HepG2 (cell line): ENCODE measurements at regions not wholly inside any gene's neighbourhood (a gene's known extent, or its start where the extent isn't known, plus 50 kb on each side); places are given as distances from the start of the nearest gene placed in this dataset.

Source experiments
- ATAC-seq: fragments of 200-7000 bp; cut with Tn5 transposase; 3 replicates; pipeline ENCODE4 v1.9.1; 2020; ENCODE audit warnings: mild to moderate bottlenecking, moderate library complexity
- BruUV-seq: library from RNA; stranded (reverse); fragments of 400-500 nt; replicated peaks from 2 replicates; lab custom pipeline; 2021; lab: Mats Ljungman, UMichigan
- CTCF ChIA-PET: fragments of 300-600 bp; formaldehyde crosslinking; extraction: SDS; loops from one replicate; lab custom pipeline; 2021; ENCODE audit warnings: low total read pairs, inconsistent platforms, low intra/inter-chr PET ratio; lab: Yijun Ruan, JAX
- POLR2A ChIA-PET: fragments of 350-600 bp; sonication (Branson Sonifier 250); formaldehyde crosslinking; loops from one replicate; lab custom pipeline; 2020; ENCODE audit warnings: antibody characterized with exemption, inconsistent platforms; lab: Yijun Ruan, JAX
- DNase-seq: peaks from one replicate; pipeline ENCODE4 v3.0.0-alpha.2; 2015; ENCODE audit warnings: low spot score
- FAIRE-seq: peaks from 3 replicates; lab custom pipeline; 2011; peaks lifted over from hg19 to GRCh38; lab: Jason Lieb, UNC
- H2AFZ ChIP-seq: one replicate; pipeline ENCODE4 v1.6.1; 2011; ENCODE audit warnings: low read length, inconsistent platforms
- H3K27ac ChIP-seq: fragments of 300-600 bp; 3 replicates; pipeline ENCODE4 v1.8.0; 2011; ENCODE audit warnings: mixed run types, mild to moderate bottlenecking, mixed read lengths, low read length, inconsistent platforms; ENCODE audit not compliant: insufficient read depth; ENCODE audit errors: extremely low read length
- H3K27me3 ChIP-seq, 2 experiments: fragments of 200-600 bp in 1 of 2; 2 replicates in 1 of 2; 3 replicates in 1 of 2; pipeline versions ENCODE4 v1.6.0 to v1.8.0; 2011; ENCODE audit warnings: low read length in 2 of 2, mild to moderate bottlenecking in 2 of 2, moderate library complexity in 2 of 2, inconsistent platforms in 1 of 2; ENCODE audit not compliant: insufficient read depth in 2 of 2, control insufficient read depth in 1 of 2
- H3K36me3 ChIP-seq, 2 experiments: fragments of 200-600 bp in 1 of 2; replicated peaks in 1 of 2; 2 replicates in 1 of 2; 3 replicates in 1 of 2; pipeline versions ENCODE4 v1.5.1 to v1.8.0; 2011; ENCODE audit warnings: low read length in 2 of 2, inconsistent platforms in 1 of 2; ENCODE audit not compliant: insufficient read depth in 2 of 2, control insufficient read depth in 1 of 2
- H3K4me1 ChIP-seq: 2 replicates; pipeline ENCODE4 v1.5.1; 2012; ENCODE audit warnings: low read length, inconsistent platforms; ENCODE audit not compliant: insufficient read depth
- H3K4me2 ChIP-seq: 2 replicates; pipeline ENCODE4 v1.6.0; 2011; ENCODE audit warnings: low read depth, low read length, inconsistent platforms
- H3K4me3 ChIP-seq, 3 experiments: fragments of 200-600 bp in 1 of 3; sonication (generic), shearing (Covaris generic) in 1 of 3; replicated peaks in 1 of 3; 2 replicates each; pipeline ENCODE4 v1.5.1; 2011 to 2016; ENCODE audit warnings: low read length in 3 of 3, inconsistent platforms in 2 of 3, low read depth in 2 of 3, mild to moderate bottlenecking in 2 of 3, control low read depth in 1 of 3, mixed read lengths in 1 of 3; ENCODE audit not compliant: insufficient read depth in 1 of 3
- H3K79me2 ChIP-seq: one replicate; pipeline ENCODE4 v1.6.1; 2011; ENCODE audit warnings: low read length, inconsistent platforms; ENCODE audit not compliant: insufficient read depth
- H3K9ac ChIP-seq: 2 replicates; pipeline ENCODE4 v1.6.0; 2011; ENCODE audit warnings: mild to moderate bottlenecking, low read depth, low read length, inconsistent platforms; ENCODE audit not compliant: insufficient read depth
- H3K9me3 ChIP-seq: 2 replicates; pipeline ENCODE4 v1.5.1; 2012; ENCODE audit warnings: mild to moderate bottlenecking, low read length
- H4K20me1 ChIP-seq: 2 replicates; pipeline ENCODE4 v1.6.0; 2011; ENCODE audit warnings: inconsistent platforms, mild to moderate bottlenecking, low read length, moderate library complexity; ENCODE audit not compliant: insufficient read depth
- FOXK2 ChIP-seq: fragments of 450-650 bp; IDR thresholded peaks from 2 replicates; pipeline ENCODE4 v1.6.1; 2016
- KDM5B ChIP-seq: sonication (generic); formaldehyde crosslinking; IDR thresholded peaks from 2 replicates; pipeline ENCODE4 v1.4.0; 2020; ENCODE audit warnings: missing genetic modification reagents, mild to moderate bottlenecking, borderline replicate concordance
- NONO ChIP-seq, 2 experiments: fragments of 450-650 bp in 1 of 2; sonication (generic) in 1 of 2; formaldehyde crosslinking in 1 of 2; IDR thresholded peaks in 1 of 2; conservative IDR thresholded peaks in 1 of 2; 2 replicates each; pipeline versions ENCODE4 v1.6.1 to v1.8.0; 2017 to 2022; ENCODE audit warnings: mild to moderate bottlenecking in 1 of 2, missing genetic modification reagents in 1 of 2, moderate library complexity in 1 of 2
- NR2F2 ChIP-seq: IDR thresholded peaks from 2 replicates; pipeline ENCODE4 v1.6.1; 2012; ENCODE audit warnings: low read depth, inconsistent platforms, borderline replicate concordance
- PBX3 ChIP-seq: sonication (generic); formaldehyde crosslinking; IDR thresholded peaks from 2 replicates; pipeline ENCODE4 v1.8.1; 2023; ENCODE audit warnings: missing genetic modification reagents, inconsistent platforms, borderline replicate concordance
- PRPF4 ChIP-seq: fragments of 200-400 bp; formaldehyde crosslinking; IDR thresholded peaks from 2 replicates; pipeline ENCODE4 v1.6.1; 2016; ENCODE audit warnings: low read length, low read depth; ENCODE audit not compliant: poor library complexity, severe bottlenecking
- RNF2 ChIP-seq: fragments of 450-650 bp; conservative IDR thresholded peaks from 2 replicates; pipeline ENCODE4 v1.6.1; 2016; ENCODE audit warnings: low read depth
- SP1 ChIP-seq, 2 experiments: fragments of 450-650 bp in 1 of 2; sonication (generic) in 1 of 2; formaldehyde crosslinking in 1 of 2; IDR thresholded peaks; 2 replicates each; pipeline versions ENCODE4 v1.4.0 to v1.6.1; 2016 to 2020; ENCODE audit warnings: missing genetic modification reagents in 1 of 2
- ZFP82 ChIP-seq: sonication (generic); formaldehyde crosslinking; IDR thresholded peaks from 2 replicates; pipeline ENCODE4 v1.5.1; 2020; ENCODE audit warnings: mild to moderate bottlenecking, missing genetic modification reagents, borderline replicate concordance
- ZNF335 ChIP-seq: sonication (generic); formaldehyde crosslinking; IDR thresholded peaks from 2 replicates; pipeline ENCODE4 v1.4.0; 2020; ENCODE audit warnings: missing genetic modification reagents
- ZNF34 ChIP-seq: sonication (generic); formaldehyde crosslinking; IDR thresholded peaks from 2 replicates; pipeline ENCODE4 v1.4.0; 2020; ENCODE audit warnings: mild to moderate bottlenecking, missing genetic modification reagents, borderline replicate concordance
- ZNF563 ChIP-seq: sonication (generic); formaldehyde crosslinking; IDR thresholded peaks from 2 replicates; pipeline ENCODE4 v1.8.0; 2022; ENCODE audit warnings: mild to moderate bottlenecking, moderate library complexity, missing genetic modification reagents
- ZNF782 ChIP-seq: sonication (generic); formaldehyde crosslinking; IDR thresholded peaks from 2 replicates; pipeline ENCODE4 v1.4.0; 2020; ENCODE audit warnings: missing genetic modification reagents, mild to moderate bottlenecking, borderline replicate concordance
- ZNF784 ChIP-seq: sonication (generic); formaldehyde crosslinking; IDR thresholded peaks from 2 replicates; pipeline ENCODE4 v1.5.1; 2020; ENCODE audit warnings: missing genetic modification reagents, mild to moderate bottlenecking, borderline replicate concordance
- ZXDC ChIP-seq: sonication (generic); formaldehyde crosslinking; IDR thresholded peaks from 2 replicates; pipeline ENCODE4 v1.5.0; 2020; ENCODE audit warnings: mild to moderate bottlenecking, missing genetic modification reagents
- WGBS: methylation state at CpG from one replicate; pipeline ENCODE4 v1.1.6; 2017; ENCODE audit warnings: low lambda C conversion rate; 5-methylcytosine and 5-hydroxymethylcytosine counted together
- in situ Hi-C: cut with HindIII; loops from 2 replicates; pipeline ENCODE4 v1.10.0; 2017; ENCODE audit warnings: low pct_unique_long_range_greater_than_20kb; ENCODE audit not compliant: extremely low pct_ligation_motif_present
- intact Hi-C: fragments of 100-400 bp; cut with micrococcal nuclease; formaldehyde crosslinking; loops from one replicate; pipeline ENCODE4 v1.10.0; 2022; ENCODE audit not compliant: unreplicated experiment

GRCh38 chr10:43842496-43842895, 193.8 kb upstream of the ZNF32 start:
- in situ Hi-C loops: no loop called here
- CTCF ChIA-PET: no interaction called here
- ATAC-seq: no peak

More at GRCh38 chr10:43842496-43842895, 193.8 kb upstream of the ZNF32 start:
- FAIRE-seq (no peak), DNase-seq (no peak)
- H2AFZ ChIP-seq: no peak overlapping the region
- H3K9me3 ChIP-seq: no peaks in the 10 kb centered on the region
- no peak overlapping the region for H3K4me3 ChIP-seq
- no peaks in the 10 kb centered on the region for H4K20me1 ChIP-seq
- TF ChIP-seq SP1 (IDR thresholded peaks at IDR 0.05) (no peak), SP1 (CRISPR knock-in tag; IDR thresholded peaks at IDR 0.05) (no peak), NR2F2 (no peak), KDM5B (CRISPR knock-in tag) (no peak), ZXDC (CRISPR knock-in tag) (no peak), FOXK2 (no peak), ZNF563 (CRISPR knock-in tag) (no peak), PRPF4 (no peak), ZFP82 (CRISPR knock-in tag) (no peak), ZNF335 (CRISPR knock-in tag) (no peak), ZNF34 (no peak), ZNF782 (CRISPR knock-in tag) (no peak), RNF2 (no peak), NONO (IDR thresholded peaks at IDR 0.05) (no peak), NONO (CRISPR knock-in tag; conservative IDR thresholded peaks at IDR 0.05) (no peak), PBX3 (CRISPR knock-in tag) (no peak), ZNF784 (CRISPR knock-in tag) (no peak)
- no TSS peak for BruUV-seq
- intact Hi-C loops: no loop called here
- H3K4me1 ChIP-seq: no peaks in the 10 kb centered on the region
- no peaks in the 10 kb centered on the region for H3K79me2 ChIP-seq
- POLR2A ChIA-PET: no interaction called here
- H3K27me3 ChIP-seq: peaks cover 0 to 10% of the 10 kb centered on the region in 2 experiments; a peak in 2 of 5 replicates
- H3K9ac ChIP-seq: no peak overlapping the region
- no peak overlapping the region for H3K27ac ChIP-seq
- 55% methylated on average over 8 of the region's 9 CpGs for WGBS
- no peaks in the 10 kb centered on the region for H3K36me3 ChIP-seq
- no peak overlapping the region for H3K4me2 ChIP-seq
